A549 (cell line): ENCODE measurements at regions not wholly inside any gene's neighbourhood (a gene's known extent, or its start where the extent isn't known, plus 50 kb on each side); places are given as distances from the start of the nearest gene placed in this dataset.

Experiments used
- ATAC-seq, 2 experiments: fragments of 200-7000 bp in 1 of 2; fragments of >200 bp in 1 of 2; cut with Nextera tagmentation in 1 of 2; cut with Tn5 transposase in 1 of 2; 3 replicates each; pipeline versions ENCODE4 v1.8.0 to v1.9.1; 2018 to 2020; ENCODE audit warnings: mild to moderate bottlenecking in 1 of 2, moderate library complexity in 1 of 2
- CTCF ChIA-PET: fragments of 300-600 bp; sonication (Branson Sonifier 250); formaldehyde crosslinking; extraction: SDS; loops from one replicate; lab custom pipeline; 2021; ENCODE audit warnings: antibody characterized with exemption, inconsistent platforms; lab: Yijun Ruan, JAX
- POLR2A ChIA-PET: fragments of 350-600 bp; formaldehyde crosslinking; extraction: SDS; loops from one replicate; lab custom pipeline; 2021; ENCODE audit warnings: antibody characterized with exemption, inconsistent platforms; lab: Yijun Ruan, JAX
- DNase-seq, 2 experiments: peaks; one replicate each; pipeline versions ENCODE4 v3.0.0 to v3.0.0-alpha.2; 2011 to 2016; ENCODE audit warnings: low read depth in 1 of 2, low spot score in 1 of 2
- FAIRE-seq: peaks from 2 replicates; lab custom pipeline; 2011; peaks lifted over from hg19 to GRCh38; lab: Jason Lieb, UNC
- H3K27ac ChIP-seq, 2 experiments: fragments of >200 bp; sonication (Bioruptor Twin); formaldehyde crosslinking; 3 replicates each; pipeline ENCODE4 v1.5.1; 2016 to 2017
- H3K4me1 ChIP-seq: fragments of >200 bp; sonication (Bioruptor Twin); formaldehyde crosslinking; 3 replicates; pipeline ENCODE4 v1.6.1; 2016
- H3K4me2 ChIP-seq: fragments of >200 bp; sonication (Bioruptor Twin); formaldehyde crosslinking; 3 replicates; pipeline ENCODE4 v1.6.1; 2016
- H3K4me3 ChIP-seq: fragments of >200 bp; sonication (Bioruptor Twin); formaldehyde crosslinking; 3 replicates; pipeline ENCODE4 v1.5.1; 2016
- H3K9me3 ChIP-seq: fragments of >200 bp; sonication (Bioruptor Twin); formaldehyde crosslinking; 3 replicates; pipeline ENCODE4 v1.6.1; 2016
- ATOH8 ChIP-seq: fragments of 250-450 bp; sonication (Bioruptor Pico); IDR thresholded peaks from 2 replicates; pipeline ENCODE4 v1.5.0; 2020; ENCODE audit warnings: low read depth, mild to moderate bottlenecking, moderate library complexity
- BCL3 ChIP-seq: fragments of >200 bp; sonication (Bioruptor Twin); formaldehyde crosslinking; IDR thresholded peaks from 3 replicates; pipeline ENCODE4 v1.6.1; 2016
- CBX8 ChIP-seq: fragments of 200-600 bp; sonication (generic); IDR thresholded peaks from 2 replicates; pipeline ENCODE4 v1.6.1; 2016
- CEBPB ChIP-seq, 2 experiments: fragments of >200 bp in 1 of 2; sonication (Bioruptor Twin) in 1 of 2; formaldehyde crosslinking in 1 of 2; IDR thresholded peaks; 2 replicates each; pipeline ENCODE4 v1.6.1; 2012 to 2016
- EHMT2 ChIP-seq: fragments of 200-600 bp; sonication (generic); IDR thresholded peaks from 2 replicates; pipeline ENCODE4 v1.6.1; 2016; ENCODE audit warnings: antibody characterized with exemption, low read depth, mild to moderate bottlenecking, moderate library complexity
- ELK1 ChIP-seq: fragments of 150-350 bp; IDR thresholded peaks from 2 replicates; pipeline ENCODE4 v1.6.1; 2014; ENCODE audit warnings: low read depth, mild to moderate bottlenecking, low read length
- FOSL2 ChIP-seq, 2 experiments: fragments of 450-650 bp in 1 of 2; fragments of >200 bp in 1 of 2; sonication (Bioruptor Twin) in 1 of 2; formaldehyde crosslinking; IDR thresholded peaks; 2 replicates each; pipeline versions ENCODE4 v1.5.0 to v1.6.1; 2016 to 2020; ENCODE audit warnings: mild to moderate bottlenecking in 1 of 2, moderate library complexity in 1 of 2
- HDAC2 ChIP-seq: fragments of 200-600 bp; sonication (generic); IDR thresholded peaks from 2 replicates; pipeline ENCODE4 v1.6.1; 2016
- KDM5A ChIP-seq: fragments of 200-600 bp; sonication (generic); IDR thresholded peaks from 2 replicates; pipeline ENCODE4 v1.6.1; 2016; ENCODE audit warnings: antibody characterized with exemption, mild to moderate bottlenecking
- NFE2L2 ChIP-seq: fragments of 150-350 bp; conservative IDR thresholded peaks from 2 replicates; pipeline ENCODE4 v1.6.1; 2014; ENCODE audit warnings: low read length
- NPAS2 ChIP-seq: fragments of 250-450 bp; sonication (Bioruptor Pico); IDR thresholded peaks from 2 replicates; pipeline ENCODE4 v1.8.0; 2022; ENCODE audit warnings: mild to moderate bottlenecking, moderate library complexity, borderline replicate concordance
- PHF8 ChIP-seq: fragments of 200-600 bp; sonication (generic); IDR thresholded peaks from 2 replicates; pipeline ENCODE4 v1.6.1; 2016; ENCODE audit warnings: low read depth, mild to moderate bottlenecking, antibody characterized with exemption, moderate library complexity, borderline replicate concordance
- POLR2AphosphoS2 ChIP-seq: conservative IDR thresholded peaks from 2 replicates; pipeline ENCODE4 v1.6.1; 2012; ENCODE audit warnings: low read length, improper control_type of control experiment, inconsistent platforms
- REST ChIP-seq: fragments of 200-600 bp; sonication (generic); IDR thresholded peaks from 2 replicates; pipeline ENCODE4 v1.6.1; 2016; ENCODE audit warnings: antibody characterized with exemption, mild to moderate bottlenecking, moderate library complexity
- SMC3 ChIP-seq: fragments of >200 bp; sonication (Bioruptor Twin); formaldehyde crosslinking; IDR thresholded peaks from 3 replicates; pipeline ENCODE4 v1.6.1; 2018; ENCODE audit warnings: inconsistent platforms
- ZC3H11A ChIP-seq: fragments of 450-650 bp; IDR thresholded peaks from 2 replicates; pipeline ENCODE4 v1.6.1; 2014; ENCODE audit warnings: antibody characterized with exemption, mild to moderate bottlenecking
- ZSCAN20 ChIP-seq: fragments of 250-450 bp; sonication (Bioruptor Pico); IDR thresholded peaks from 2 replicates; pipeline ENCODE4 v1.8.0; 2022; ENCODE audit warnings: mild to moderate bottlenecking, moderate library complexity
- WGBS: methylation state at CpG from one replicate; pipeline ENCODE4 v1.1.6; 2017; ENCODE audit errors: missing lambda C conversion rate; 5-methylcytosine and 5-hydroxymethylcytosine counted together
- TF ChIP-seq, protein P1 (sequence below): IDR thresholded peaks from 2 replicates; pipeline ENCODE4 v1.6.1; 2012
- TF ChIP-seq, protein P2 (sequence below): fragments of 250-450 bp; sonication (Bioruptor Pico); IDR thresholded peaks from 2 replicates; pipeline ENCODE4 v1.5.0; 2021; ENCODE audit warnings: mild to moderate bottlenecking, moderate library complexity, borderline replicate concordance

DNA sequence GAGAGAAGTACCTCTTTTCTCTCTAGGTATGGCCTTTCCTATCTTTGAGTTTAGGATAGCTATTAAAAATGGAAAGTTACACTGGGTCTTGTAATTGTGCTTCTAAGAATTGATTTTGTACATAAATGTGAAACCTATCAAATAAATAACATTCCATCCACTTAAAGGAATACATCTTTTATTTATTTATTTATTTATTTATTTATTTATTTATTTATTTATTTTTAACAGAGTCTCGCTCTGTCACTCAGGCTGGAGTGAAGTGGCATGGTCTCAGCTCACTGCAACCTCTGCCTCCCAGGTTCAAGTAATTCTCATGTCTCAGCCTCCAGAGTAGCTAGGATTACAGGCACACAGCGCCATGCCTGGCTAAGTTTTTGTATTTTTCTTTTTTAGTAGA is 1114.0 kb upstream of the EEF2KMT start:
- CTCF ChIA-PET, result no interaction called here

DNA sequence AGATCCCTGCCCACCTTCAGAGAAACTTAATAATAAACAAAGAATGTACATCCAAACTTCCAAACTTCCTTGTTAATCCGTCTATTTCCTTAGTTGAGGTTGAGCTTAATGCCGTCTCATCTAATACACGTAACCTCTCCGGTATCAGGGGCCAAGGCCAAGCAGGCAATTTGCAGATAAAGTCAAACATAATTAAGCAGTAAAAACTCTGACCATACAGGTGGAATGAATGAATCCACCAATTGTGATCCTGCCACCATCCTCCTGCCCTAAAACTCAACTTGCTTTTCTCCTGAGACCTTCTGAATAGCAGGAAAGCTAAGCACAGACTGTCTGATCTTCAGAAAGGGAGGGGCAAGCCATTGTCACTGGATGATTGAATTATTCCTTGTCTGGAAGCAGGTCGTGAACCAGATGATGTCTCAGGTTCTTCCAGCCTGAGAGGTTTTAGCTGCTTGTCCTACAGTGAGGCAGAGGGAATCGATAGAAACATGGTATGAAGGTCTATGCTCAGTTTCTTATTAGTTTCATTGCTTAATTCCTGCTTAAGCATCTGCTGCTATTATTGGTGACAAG is 1111.8 kb upstream of the EEF2KMT start:
- ChIA-PET POLR2A (no interaction called here), CTCF (no interaction called here)
- DNase-seq, result no peak
- no peaks in the 10 kb centered on the region for H3K9me3 ChIP-seq
- no peak for FAIRE-seq
- no peak overlapping the region for H3K4me2 ChIP-seq
- no peaks in the 10 kb centered on the region for H3K4me1 ChIP-seq
- no peak for ATAC-seq
- H3K27ac ChIP-seq, result no peak overlapping the region
- 2% methylated on average over 6 of the region's 6 CpGs for WGBS
- H3K4me3 ChIP-seq, result no peak overlapping the region
- TF ChIP-seq SMC3 (no peak), ELK1 (no peak), BCL3 (no peak), CEBPB (IDR thresholded peaks at IDR 0.05) (no peak), REST (no peak), NPAS2 (CRISPR knock-in tag) (no peak), ATOH8 (CRISPR knock-in tag) (no peak), PHF8 (no peak), HDAC2 (no peak), KDM5A (no peak), FOSL2 (IDR thresholded peaks at IDR 0.05) (no peak), FOSL2 (CRISPR knock-in tag; IDR thresholded peaks at IDR 0.05) (no peak)

More for the DNA sequence above, 1114.0 kb upstream of the EEF2KMT start:
- no peak overlapping the region for H3K4me3 ChIP-seq
- FAIRE-seq, result no peak
- no peak overlapping the region for H3K27ac ChIP-seq
- no peak for DNase-seq
- H3K4me1 ChIP-seq, result no peaks in the 10 kb centered on the region
- no peak for ATAC-seq
- POLR2A ChIA-PET, result no interaction called here
- no peaks in the 10 kb centered on the region for H3K9me3 ChIP-seq
- WGBS, result 0% methylated on average over 2 of the region's 2 CpGs
- H3K4me2 ChIP-seq, result no peak overlapping the region
- peak; percentile 69 for TF ChIP-seq ZC3H11A
- TF ChIP-seq, protein P1, sequence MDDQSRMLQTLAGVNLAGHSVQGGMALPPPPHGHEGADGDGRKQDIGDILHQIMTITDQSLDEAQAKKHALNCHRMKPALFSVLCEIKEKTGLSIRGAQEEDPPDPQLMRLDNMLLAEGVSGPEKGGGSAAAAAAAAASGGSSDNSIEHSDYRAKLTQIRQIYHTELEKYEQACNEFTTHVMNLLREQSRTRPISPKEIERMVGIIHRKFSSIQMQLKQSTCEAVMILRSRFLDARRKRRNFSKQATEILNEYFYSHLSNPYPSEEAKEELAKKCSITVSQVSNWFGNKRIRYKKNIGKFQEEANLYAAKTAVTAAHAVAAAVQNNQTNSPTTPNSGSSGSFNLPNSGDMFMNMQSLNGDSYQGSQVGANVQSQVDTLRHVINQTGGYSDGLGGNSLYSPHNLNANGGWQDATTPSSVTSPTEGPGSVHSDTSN, result no peak
- TF ChIP-seq, all 56 proteins: peak for 1

DNA sequence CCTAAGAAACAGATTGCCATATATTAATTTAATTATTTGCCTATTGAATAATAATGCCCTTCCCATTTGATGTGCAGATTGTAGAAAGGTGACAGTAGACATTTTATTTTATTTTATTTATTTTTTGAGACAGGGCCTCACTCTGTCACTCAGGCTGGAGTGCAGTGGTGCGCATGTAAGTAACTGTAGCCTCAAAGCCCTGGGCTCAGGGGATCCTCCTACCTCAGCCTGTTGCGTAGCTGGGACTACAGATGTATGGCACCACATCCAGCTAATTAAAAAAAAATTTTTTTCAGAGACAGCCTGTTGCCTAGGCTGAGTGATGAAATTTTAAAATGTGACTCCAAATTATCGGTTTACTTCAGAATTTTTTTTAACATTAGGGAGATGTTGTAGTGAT is 1110.0 kb upstream of the EEF2KMT start:
- ATAC-seq (no peak), FAIRE-seq (no peak), DNase-seq (no peak)
- H3K4me3 ChIP-seq, result no peak overlapping the region
- POLR2A ChIA-PET, result no interaction called here
- no peak overlapping the region for H3K4me2 ChIP-seq
- H3K9me3 ChIP-seq, result no peaks in the 10 kb centered on the region
- CTCF ChIA-PET, result no interaction called here
- no peak overlapping the region for H3K27ac ChIP-seq
- WGBS, result 36% methylated on average over 3 of the region's 3 CpGs
- H3K4me1 ChIP-seq, result no peaks in the 10 kb centered on the region
- no peak for TF ChIP-seq ZSCAN20 (CRISPR knock-in tag)
- TF ChIP-seq, protein P2, sequence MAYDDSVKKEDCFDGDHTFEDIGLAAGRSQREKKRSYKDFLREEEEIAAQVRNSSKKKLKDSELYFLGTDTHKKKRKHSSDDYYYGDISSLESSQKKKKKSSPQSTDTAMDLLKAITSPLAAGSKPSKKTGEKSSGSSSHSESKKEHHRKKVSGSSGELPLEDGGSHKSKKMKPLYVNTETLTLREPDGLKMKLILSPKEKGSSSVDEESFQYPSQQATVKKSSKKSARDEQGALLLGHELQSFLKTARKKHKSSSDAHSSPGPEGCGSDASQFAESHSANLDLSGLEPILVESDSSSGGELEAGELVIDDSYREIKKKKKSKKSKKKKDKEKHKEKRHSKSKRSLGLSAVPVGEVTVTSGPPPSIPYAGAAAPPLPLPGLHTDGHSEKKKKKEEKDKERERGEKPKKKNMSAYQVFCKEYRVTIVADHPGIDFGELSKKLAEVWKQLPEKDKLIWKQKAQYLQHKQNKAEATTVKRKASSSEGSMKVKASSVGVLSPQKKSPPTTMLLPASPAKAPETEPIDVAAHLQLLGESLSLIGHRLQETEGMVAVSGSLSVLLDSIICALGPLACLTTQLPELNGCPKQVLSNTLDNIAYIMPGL (CRISPR knock-in tag), result no peak
- no peak for TF ChIP-seq POLR2AphosphoS2
- TF ChIP-seq ELK1, result no peak
- no peak for TF ChIP-seq NFE2L2
- no peak for TF ChIP-seq EHMT2
- TF ChIP-seq ZC3H11A, result no peak
- no peak for TF ChIP-seq CBX8
- TF ChIP-seq PHF8, result no peak
- no peak for TF ChIP-seq NPAS2 (CRISPR knock-in tag)
- no peak for TF ChIP-seq BCL3
